Smooth muscle cell (in vitro differentiated cells): ENCODE measurements at regions not wholly inside any gene's neighbourhood (a gene's known extent, or its start where the extent isn't known, plus 50 kb on each side); places are given as distances from the start of the nearest gene placed in this dataset.
A peak's percentile ranks its signal among the peaks of the same experiment; 100 is the strongest.
"Not testable (repeated sequence)": the region's sequence is repeated elsewhere in the genome, so short reads cannot be mapped to it uniquely, and the experiment has no call there.

Experiments
- DNase-seq: peaks from one replicate; lab custom pipeline; 2025; ENCODE audit not compliant: unreplicated experiment; lab: John Stamatoyannopoulos, UW
- H2AFZ ChIP-seq: fragments of 200-600 bp; sonication (generic); 2 replicates; pipeline ENCODE4 v1.6.0; 2016; ENCODE audit warnings: antibody characterized with exemption, low read depth, mild to moderate bottlenecking
- H3F3A ChIP-seq: fragments of 200-600 bp; sonication (generic); 2 replicates; pipeline ENCODE4 v1.6.0; 2017; ENCODE audit warnings: antibody characterized with exemption, low read depth
- H3K27ac ChIP-seq: fragments of 200-600 bp; sonication (generic); 2 replicates; pipeline ENCODE4 v1.5.1; 2016; ENCODE audit warnings: low read depth, mild to moderate bottlenecking
- H3K27me3 ChIP-seq: fragments of 200-600 bp; sonication (generic); 2 replicates; pipeline ENCODE4 v1.6.1; 2016; ENCODE audit warnings: low read depth, mild to moderate bottlenecking
- H3K36me3 ChIP-seq: fragments of 200-600 bp; sonication (generic); 2 replicates; pipeline ENCODE4 v1.5.1; 2016; ENCODE audit warnings: low read depth
- H3K4me1 ChIP-seq: fragments of 200-600 bp; sonication (generic); 2 replicates; pipeline ENCODE4 v1.5.1; 2016; ENCODE audit warnings: low read depth
- H3K4me2 ChIP-seq: fragments of 200-600 bp; sonication (generic); 2 replicates; pipeline ENCODE4 v1.6.0; 2016; ENCODE audit warnings: mild to moderate bottlenecking
- H3K4me3 ChIP-seq: fragments of 200-600 bp; sonication (generic); 2 replicates; pipeline ENCODE4 v1.5.1; 2016; ENCODE audit warnings: mild to moderate bottlenecking
- H3K79me2 ChIP-seq: fragments of 200-600 bp; sonication (generic); 2 replicates; pipeline ENCODE4 v1.6.0; 2016; ENCODE audit warnings: low read depth, mild to moderate bottlenecking
- H3K9ac ChIP-seq: fragments of 200-600 bp; sonication (generic); 2 replicates; pipeline ENCODE4 v1.6.0; 2016; ENCODE audit warnings: low read depth
- H3K9me3 ChIP-seq: fragments of 200-600 bp; sonication (generic); replicated peaks from 2 replicates; pipeline ENCODE4 v1.5.1; 2016; ENCODE audit warnings: low read depth
- H4K20me1 ChIP-seq: fragments of 200-600 bp; sonication (generic); 2 replicates; pipeline ENCODE4 v1.6.0; 2016; ENCODE audit warnings: low read depth
- WGBS: methylation state at CpG from one replicate; pipeline ENCODE4 v1.1.7; 2016; ENCODE audit warnings: low lambda C conversion rate; 5-methylcytosine and 5-hydroxymethylcytosine counted together
- TF ChIP-seq, protein P1 (sequence below): fragments of 200-600 bp; sonication (generic); IDR thresholded peaks from 2 replicates; pipeline ENCODE4 v1.5.1; 2017; ENCODE audit warnings: borderline replicate concordance, mild to moderate bottlenecking, antibody characterized with exemption; ENCODE audit not compliant: insufficient read depth, poor library complexity, severe bottlenecking

DNA sequence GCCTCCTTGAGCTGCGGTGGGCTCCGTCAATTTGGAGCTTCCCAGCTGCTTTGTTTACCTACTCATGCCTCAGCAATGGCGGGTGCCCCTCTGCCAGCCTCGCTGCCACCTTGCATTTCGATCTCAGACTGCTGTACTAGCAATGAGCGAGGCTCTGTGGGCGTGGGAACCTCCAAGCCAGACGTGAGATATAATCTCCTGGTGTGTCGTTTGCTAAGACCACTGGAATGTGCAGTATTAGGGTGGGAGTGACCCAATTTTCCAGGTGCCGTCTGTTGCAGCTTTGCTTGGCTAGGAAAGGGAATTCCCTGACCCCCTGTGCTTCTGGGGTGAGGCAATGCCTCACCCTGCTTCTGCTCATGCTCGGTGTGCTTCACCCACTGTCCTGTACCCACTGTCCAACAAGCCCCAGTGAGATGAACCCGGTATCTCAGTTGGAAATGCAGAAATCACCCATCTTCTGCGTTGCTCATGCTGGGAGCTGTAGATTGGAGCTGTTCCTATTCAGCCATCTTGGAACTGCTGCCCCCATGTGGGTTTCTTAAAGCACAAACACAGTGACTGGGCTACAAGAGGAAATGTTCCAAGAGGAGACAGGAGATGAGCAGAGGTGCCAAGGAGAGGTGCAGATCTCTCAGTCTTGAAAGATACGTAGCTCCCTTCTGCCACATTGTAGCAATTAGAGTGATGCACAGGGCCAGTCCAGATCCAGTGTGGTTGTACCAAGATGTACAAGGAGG, 193.0 kb upstream of the IGFBP7 start:
- Histone ChIP-seq H3K27ac (no peak overlapping the region), H3K4me3 (no peak overlapping the region), H3K79me2 (no peaks in the 10 kb centered on the region), H2AFZ (no peak overlapping the region), H3K4me1 (no peaks in the 10 kb centered on the region), H3K27me3 (no peaks in the 10 kb centered on the region), H3F3A (no peaks in the 10 kb centered on the region), H4K20me1 (no peaks in the 10 kb centered on the region), H3K9ac (no peak overlapping the region), H3K9me3 (no peaks in the 10 kb centered on the region), H3K4me2 (no peak overlapping the region), H3K36me3 (no peaks in the 10 kb centered on the region)
- WGBS: 69% methylated on average over 14 of the region's 14 CpGs
- no peak for DNase-seq
- TF ChIP-seq, protein P1, sequence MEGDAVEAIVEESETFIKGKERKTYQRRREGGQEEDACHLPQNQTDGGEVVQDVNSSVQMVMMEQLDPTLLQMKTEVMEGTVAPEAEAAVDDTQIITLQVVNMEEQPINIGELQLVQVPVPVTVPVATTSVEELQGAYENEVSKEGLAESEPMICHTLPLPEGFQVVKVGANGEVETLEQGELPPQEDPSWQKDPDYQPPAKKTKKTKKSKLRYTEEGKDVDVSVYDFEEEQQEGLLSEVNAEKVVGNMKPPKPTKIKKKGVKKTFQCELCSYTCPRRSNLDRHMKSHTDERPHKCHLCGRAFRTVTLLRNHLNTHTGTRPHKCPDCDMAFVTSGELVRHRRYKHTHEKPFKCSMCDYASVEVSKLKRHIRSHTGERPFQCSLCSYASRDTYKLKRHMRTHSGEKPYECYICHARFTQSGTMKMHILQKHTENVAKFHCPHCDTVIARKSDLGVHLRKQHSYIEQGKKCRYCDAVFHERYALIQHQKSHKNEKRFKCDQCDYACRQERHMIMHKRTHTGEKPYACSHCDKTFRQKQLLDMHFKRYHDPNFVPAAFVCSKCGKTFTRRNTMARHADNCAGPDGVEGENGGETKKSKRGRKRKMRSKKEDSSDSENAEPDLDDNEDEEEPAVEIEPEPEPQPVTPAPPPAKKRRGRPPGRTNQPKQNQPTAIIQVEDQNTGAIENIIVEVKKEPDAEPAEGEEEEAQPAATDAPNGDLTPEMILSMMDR: no peak

DNA sequence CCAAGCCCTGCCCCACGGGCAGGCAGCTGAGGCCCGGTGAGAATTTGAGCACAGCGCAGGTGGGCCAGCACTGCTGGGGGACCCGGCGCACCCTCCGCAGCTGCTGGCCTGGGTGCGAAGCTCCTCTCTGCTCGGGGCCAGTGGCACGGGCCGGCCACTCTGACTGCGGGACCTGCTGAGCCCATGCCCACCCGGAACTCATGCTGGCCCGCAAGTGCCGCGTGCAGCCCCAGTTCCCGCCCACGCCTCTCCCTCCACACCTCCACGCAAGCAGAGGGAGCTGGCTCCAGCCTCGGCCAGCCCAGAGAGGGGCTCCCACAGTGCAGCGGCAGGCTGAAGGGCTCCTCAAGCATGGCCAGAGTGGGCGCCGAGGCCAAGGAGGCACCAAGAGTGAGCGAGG, 190.1 kb upstream of the IGFBP7 start:
- H3K27ac ChIP-seq, H4K20me1 ChIP-seq, H3K27me3 ChIP-seq, H3K9me3 ChIP-seq, DNase-seq, H3K79me2 ChIP-seq, H3K4me3 ChIP-seq, H3K9ac ChIP-seq, H3K4me1 ChIP-seq, H3F3A ChIP-seq, H3K4me2 ChIP-seq, H3K36me3 ChIP-seq, H2AFZ ChIP-seq: not testable (repeated sequence)
- WGBS: 96% methylated on average over 23 of the region's 23 CpGs

DNA sequence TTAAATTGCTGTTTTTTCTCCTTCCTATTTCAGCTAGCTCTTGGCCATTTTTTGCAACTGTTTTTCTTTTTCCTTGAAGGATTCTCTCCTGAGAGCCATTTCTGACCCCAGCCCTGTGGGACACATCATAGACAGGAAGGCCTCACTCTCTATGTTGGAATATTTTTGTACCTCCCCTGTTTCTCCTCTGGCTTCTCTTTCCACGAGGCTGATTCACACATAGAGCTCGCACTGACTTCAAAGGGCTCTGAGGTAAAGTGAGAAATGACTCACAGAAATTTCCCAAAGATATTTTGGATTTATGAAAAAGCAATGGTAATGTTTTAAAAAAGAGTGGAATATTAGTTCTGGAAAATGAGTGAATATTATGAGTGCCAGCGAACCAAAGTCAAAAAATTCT, 181.7 kb upstream of the IGFBP7 start:
- Histone ChIP-seq H2AFZ (no peak overlapping the region), H3K4me3 (no peak overlapping the region), H3K79me2 (no peaks in the 10 kb centered on the region), H3K9ac (no peak overlapping the region), H3K27me3 (no peaks in the 10 kb centered on the region), H3K9me3 (no peaks in the 10 kb centered on the region), H3F3A (no peaks in the 10 kb centered on the region), H3K4me2 (no peak overlapping the region), H4K20me1 (no peaks in the 10 kb centered on the region), H3K36me3 (no peaks in the 10 kb centered on the region), H3K27ac (peak overlapping the region; percentile 22), H3K4me1 (no peaks in the 10 kb centered on the region)
- DNase-seq: no peak
- TF ChIP-seq, protein P1: no peak
- WGBS: 48% methylated on average over 3 of the region's 3 CpGs

DNA sequence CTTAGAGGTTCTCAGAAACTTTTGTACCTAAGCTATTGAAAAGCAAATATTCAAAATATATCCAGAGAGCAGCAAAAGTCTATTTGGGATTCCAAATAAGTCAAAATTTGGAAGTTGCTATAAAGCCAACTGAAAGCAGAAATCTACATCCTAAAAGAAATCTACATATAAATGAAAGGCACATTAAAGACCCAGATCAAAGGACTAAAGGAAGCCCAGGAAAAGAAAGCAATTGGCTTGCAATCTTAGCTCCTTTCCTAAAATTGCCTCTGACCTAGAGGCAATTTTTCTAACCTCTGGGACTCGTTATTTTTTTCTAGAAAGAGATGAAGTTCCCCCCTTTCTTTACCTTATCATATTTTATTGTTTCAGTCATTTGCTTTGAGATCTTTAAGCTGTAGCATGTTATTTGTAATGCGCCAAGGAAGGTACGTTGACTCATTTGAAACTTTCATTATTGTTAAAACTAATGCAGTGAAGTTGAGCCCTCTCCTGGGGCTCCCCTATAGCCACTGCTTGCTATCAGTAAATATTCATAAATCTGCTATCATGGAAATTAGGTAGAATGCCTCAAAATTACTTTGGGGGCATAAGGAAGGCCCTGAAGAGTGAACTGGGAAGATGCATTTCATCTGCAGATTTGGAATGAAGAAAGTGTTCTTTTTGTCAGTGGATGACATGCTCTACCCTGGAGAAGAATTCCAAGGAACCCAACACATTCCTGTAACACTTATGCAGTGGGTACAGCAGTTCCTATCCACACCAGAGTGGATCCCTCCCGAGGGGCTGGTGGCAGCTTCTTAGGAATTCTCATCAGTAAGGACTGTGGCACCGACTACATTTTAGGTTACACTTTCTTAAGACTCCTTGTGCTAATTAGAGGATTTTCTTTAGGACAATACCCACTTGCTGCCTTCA, 177.8 kb upstream of the IGFBP7 start:
- Histone ChIP-seq H3K4me2 (no peak overlapping the region), H3K27ac (no peak overlapping the region), H3K9ac (no peak overlapping the region), H3K4me1 (no peaks in the 10 kb centered on the region), H3K9me3 (no peaks in the 10 kb centered on the region), H2AFZ (no peak overlapping the region), H3K27me3 (no peaks in the 10 kb centered on the region), H3F3A (no peaks in the 10 kb centered on the region), H4K20me1 (no peaks in the 10 kb centered on the region), H3K36me3 (no peaks in the 10 kb centered on the region), H3K4me3 (no peak overlapping the region), H3K79me2 (no peaks in the 10 kb centered on the region)
- 58% methylated on average over 5 of the region's 5 CpGs for WGBS
- DNase-seq: no peak
- TF ChIP-seq, protein P1: no peak
